KMS-11 (cell line): ENCODE measurements at regions not wholly inside any gene's neighbourhood (a gene's known extent, or its start where the extent isn't known, plus 50 kb on each side); places are given as distances from the start of the nearest gene placed in this dataset.

Experiments used
- H2AFZ ChIP-seq: fragments of 200-600 bp; sonication (generic); 2 replicates; pipeline ENCODE4 v1.6.1; 2016; ENCODE audit warnings: antibody characterized with exemption, mixed run types, low read depth
- H3K27ac ChIP-seq: fragments of 200-600 bp; sonication (generic); 2 replicates; pipeline ENCODE4 v1.6.1; 2016; ENCODE audit warnings: mild to moderate bottlenecking, mixed run types
- H3K27me3 ChIP-seq: fragments of 200-600 bp; sonication (generic); 2 replicates; pipeline ENCODE4 v1.6.1; 2017; ENCODE audit warnings: mild to moderate bottlenecking, low read depth, mixed run types, moderate library complexity; ENCODE audit not compliant: insufficient read depth
- H3K36me3 ChIP-seq: fragments of 200-600 bp; sonication (generic); 2 replicates; pipeline ENCODE4 v1.6.1; 2017; ENCODE audit warnings: mild to moderate bottlenecking, mixed run types; ENCODE audit not compliant: insufficient read depth
- H3K4me1 ChIP-seq: fragments of 200-600 bp; sonication (generic); 2 replicates; pipeline ENCODE4 v1.6.1; 2016; ENCODE audit warnings: mild to moderate bottlenecking, low read depth, mixed run types; ENCODE audit not compliant: poor library complexity, severe bottlenecking
- H3K4me2 ChIP-seq: fragments of 200-600 bp; sonication (generic); 2 replicates; pipeline ENCODE4 v1.7.0; 2016; ENCODE audit warnings: mild to moderate bottlenecking, mixed run types
- H3K4me3 ChIP-seq: fragments of 200-600 bp; sonication (generic); IDR thresholded peaks from 2 replicates; pipeline ENCODE4 v1.6.1; 2017; ENCODE audit warnings: low read depth, low read length, mixed read lengths; ENCODE audit not compliant: insufficient read depth
- H3K79me2 ChIP-seq: fragments of 200-600 bp; sonication (generic); 2 replicates; pipeline ENCODE4 v1.6.1; 2016; ENCODE audit warnings: low read depth, mixed run types; ENCODE audit not compliant: insufficient read depth
- H3K9ac ChIP-seq: fragments of 200-600 bp; sonication (generic); 2 replicates; pipeline ENCODE4 v1.6.1; 2016; ENCODE audit warnings: mild to moderate bottlenecking, mixed run types
- H4K20me1 ChIP-seq: fragments of 200-600 bp; sonication (generic); 2 replicates; pipeline ENCODE4 v1.6.1; 2016; ENCODE audit warnings: mild to moderate bottlenecking, mixed run types; ENCODE audit not compliant: insufficient read depth
- CTCF ChIP-seq: fragments of 200-600 bp; sonication (generic); conservative IDR thresholded peaks from 2 replicates; pipeline ENCODE4 v1.6.1; 2017; ENCODE audit warnings: low read depth, mild to moderate bottlenecking, antibody characterized with exemption, low read length, moderate library complexity, mixed read lengths

GRCh38 chr17:79680318-79680695, 50.4 kb upstream of the ENPP7 start:
- no peaks in the 10 kb centered on the region for H3K79me2 ChIP-seq
- H3K9ac ChIP-seq: no peak overlapping the region
- no peak for TF ChIP-seq CTCF
- no peak overlapping the region for H2AFZ ChIP-seq
- no peaks in the 10 kb centered on the region for H3K36me3 ChIP-seq
- no peak overlapping the region for H3K27ac ChIP-seq
- H3K4me2 ChIP-seq: no peak overlapping the region
- no peaks in the 10 kb centered on the region for H3K4me1 ChIP-seq
- no peak overlapping the region for H3K4me3 ChIP-seq
- H3K27me3 ChIP-seq: peaks cover 96% of the 10 kb centered on the region
- H4K20me1 ChIP-seq: no peaks in the 10 kb centered on the region

- Histone ChIP-seq H4K20me1 (no peaks in the 10 kb centered on the region), H3K79me2 (no peaks in the 10 kb centered on the region), H2AFZ (no peak overlapping the region), H3K9ac (no peak overlapping the region), H3K4me1 (no peaks in the 10 kb centered on the region), H3K27me3 (peaks cover 96% of the 10 kb centered on the region), H3K4me3 (no peak overlapping the region), H3K4me2 (no peak overlapping the region), H3K36me3 (no peaks in the 10 kb centered on the region), H3K27ac (no peak overlapping the region)
- TF ChIP-seq CTCF: no peak
Measured at GRCh38 chr17:79679631-79680317, 51.0 kb upstream of the ENPP7 start.

GRCh38 chr17:79678736-79679255, 51.9 kb upstream of the ENPP7 start:
- H3K27me3 ChIP-seq: peaks cover 94% of the 10 kb centered on the region
- no peak overlapping the region for H3K9ac ChIP-seq

GRCh38 chr17:79678091-79678735, 52.5 kb upstream of the ENPP7 start:
- no peak overlapping the region for H3K4me2 ChIP-seq
- H3K27me3 ChIP-seq: peaks cover 92% of the 10 kb centered on the region
- H2AFZ ChIP-seq: no peak overlapping the region
- H3K4me3 ChIP-seq: no peak overlapping the region
- no peaks in the 10 kb centered on the region for H3K79me2 ChIP-seq
- no peak overlapping the region for H3K9ac ChIP-seq
- H3K4me1 ChIP-seq: no peaks in the 10 kb centered on the region
- no peaks in the 10 kb centered on the region for H3K36me3 ChIP-seq
- no peaks in the 10 kb centered on the region for H4K20me1 ChIP-seq
- TF ChIP-seq CTCF: no peak
- no peak overlapping the region for H3K27ac ChIP-seq

More at GRCh38 chr17:79678736-79679255, 51.9 kb upstream of the ENPP7 start:
- no peak overlapping the region for H3K4me3 ChIP-seq
- H3K27ac ChIP-seq: no peak overlapping the region
- no peak for TF ChIP-seq CTCF
- no peak overlapping the region for H3K4me2 ChIP-seq
- H3K4me1 ChIP-seq: no peaks in the 10 kb centered on the region
- H3K36me3 ChIP-seq: no peaks in the 10 kb centered on the region
- H4K20me1 ChIP-seq: no peaks in the 10 kb centered on the region
- no peaks in the 10 kb centered on the region for H3K79me2 ChIP-seq
- H2AFZ ChIP-seq: no peak overlapping the region
